GM08714 (cell line): ENCODE measurements at regions not wholly inside any gene's neighbourhood (a gene's known extent, or its start where the extent isn't known, plus 50 kb on each side); places are given as distances from the start of the nearest gene placed in this dataset.

Experiments
- H3K4me3 ChIP-seq: fragments of 200-500 bp; sonication (Bioruptor generic); 2 replicates; pipeline ENCODE4 v1.5.1; 2014; ENCODE audit warnings: mild to moderate bottlenecking, low read length, inconsistent platforms
- ZNF274 ChIP-seq: IDR thresholded peaks from 2 replicates; pipeline ENCODE4 v1.6.1; 2012; ENCODE audit warnings: mild to moderate bottlenecking, low read depth, low read length

DNA sequence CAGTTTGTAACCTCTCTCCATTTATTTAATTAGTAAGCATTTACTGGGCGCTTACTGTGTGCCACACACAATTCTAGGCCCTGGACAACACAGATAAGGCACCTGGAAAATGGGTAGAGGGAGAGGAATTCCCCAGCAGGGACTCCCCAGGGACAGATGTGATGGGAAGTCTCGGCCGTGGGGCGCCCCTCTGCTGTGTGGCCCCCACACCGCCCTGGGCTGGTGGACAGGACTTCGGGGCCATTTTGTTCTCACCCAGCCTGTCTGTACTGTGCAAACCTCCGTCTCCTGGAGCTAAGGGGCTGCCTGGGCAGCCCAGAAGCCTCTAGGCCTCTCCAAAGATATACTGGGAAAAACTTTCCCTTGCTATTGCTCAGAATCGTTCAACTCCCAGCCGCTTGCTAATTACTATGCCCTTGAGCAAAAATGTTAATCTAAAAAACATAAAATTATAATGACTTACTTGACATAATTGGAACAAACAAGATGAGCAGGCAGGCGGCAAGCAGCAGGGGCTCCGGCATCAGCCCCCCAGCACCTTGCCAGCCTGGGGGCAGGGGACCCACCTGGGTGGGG, 64.4 kb upstream of the NCOR2 start:
- no peak overlapping the region for H3K4me3 ChIP-seq
- no peak for TF ChIP-seq ZNF274

DNA sequence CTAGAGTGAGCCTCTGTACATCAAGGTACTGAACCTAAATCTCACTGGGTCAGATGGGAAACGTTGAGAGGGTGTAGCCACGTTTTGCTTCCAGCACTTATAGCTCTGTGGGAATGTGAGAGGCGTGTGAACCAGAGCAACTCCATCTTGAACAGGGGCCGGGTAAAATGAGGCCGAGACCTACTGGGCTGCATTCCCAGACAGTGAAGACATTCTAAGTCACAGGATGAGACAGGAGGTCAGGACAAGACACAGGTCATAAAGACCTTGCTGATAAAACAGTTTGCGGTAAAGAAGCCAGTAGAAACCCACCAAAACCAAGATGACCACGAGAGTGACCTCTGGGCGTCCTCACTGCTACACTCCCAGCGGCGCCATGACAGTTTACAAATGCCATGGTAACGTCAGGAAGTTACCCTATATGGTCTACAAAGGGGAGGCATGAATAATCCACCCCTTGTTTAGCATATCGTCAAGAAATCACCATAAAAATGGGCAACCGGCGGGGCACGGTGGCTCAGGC, 63.4 kb upstream of the NCOR2 start:
- TF ChIP-seq ZNF274, result no peak

DNA sequence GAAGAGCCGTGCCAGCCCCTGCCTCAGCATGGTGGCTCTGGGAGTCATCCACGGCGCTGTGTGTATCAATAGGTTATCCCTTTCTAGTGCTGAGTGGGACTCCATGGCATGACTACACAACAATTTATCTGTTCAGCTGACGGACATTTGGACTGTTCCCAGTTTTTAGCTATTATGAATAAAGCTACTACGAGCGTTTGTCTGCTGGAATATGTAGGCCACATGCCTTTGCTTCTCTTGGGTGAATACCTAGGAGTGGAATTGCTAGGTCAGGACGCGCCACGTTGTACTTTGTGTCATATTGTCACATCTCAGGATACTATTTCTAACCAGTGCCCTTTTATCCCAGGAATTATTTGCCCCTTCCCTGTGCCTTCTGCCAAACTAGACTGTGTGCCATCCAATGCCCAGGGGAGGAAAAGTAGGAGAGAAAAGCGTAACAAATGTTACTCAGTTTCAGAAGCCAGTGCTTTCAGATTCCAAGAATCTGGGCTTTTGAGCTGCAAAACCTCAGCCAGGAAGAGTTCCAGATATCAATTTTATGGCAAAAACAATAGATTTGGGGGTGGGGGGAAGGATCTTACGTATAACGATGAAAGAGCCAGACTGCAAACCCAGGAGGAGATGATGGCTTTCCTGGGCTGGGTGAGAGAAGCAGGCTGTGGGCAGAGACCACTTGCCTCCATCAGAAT, 62.5 kb upstream of the NCOR2 start:
- H3K4me3 ChIP-seq, result no peak overlapping the region
- TF ChIP-seq ZNF274, result no peak

More for the DNA sequence above, 63.4 kb upstream of the NCOR2 start:
- no peak overlapping the region for H3K4me3 ChIP-seq

DNA sequence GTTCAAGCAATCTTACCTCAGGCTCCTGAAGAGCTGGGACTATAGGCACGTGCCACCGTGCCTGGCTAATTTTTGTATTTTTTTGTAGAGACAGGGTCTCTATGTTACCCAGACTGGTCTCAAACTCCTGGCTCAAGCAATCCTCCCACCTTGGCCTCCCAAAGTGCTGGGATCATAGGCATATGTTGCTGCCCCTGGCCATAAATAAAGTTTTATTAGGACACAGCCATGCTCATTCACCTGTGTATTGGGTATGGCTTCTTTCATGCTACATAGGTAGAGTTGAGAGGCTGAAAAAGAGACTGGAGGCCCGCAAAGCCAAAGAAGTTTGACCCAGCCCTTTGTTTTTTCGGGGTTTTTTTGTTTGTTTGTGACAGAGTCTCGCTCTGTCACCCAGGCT, 61.7 kb upstream of the NCOR2 start:
- no peak for TF ChIP-seq ZNF274

DNA sequence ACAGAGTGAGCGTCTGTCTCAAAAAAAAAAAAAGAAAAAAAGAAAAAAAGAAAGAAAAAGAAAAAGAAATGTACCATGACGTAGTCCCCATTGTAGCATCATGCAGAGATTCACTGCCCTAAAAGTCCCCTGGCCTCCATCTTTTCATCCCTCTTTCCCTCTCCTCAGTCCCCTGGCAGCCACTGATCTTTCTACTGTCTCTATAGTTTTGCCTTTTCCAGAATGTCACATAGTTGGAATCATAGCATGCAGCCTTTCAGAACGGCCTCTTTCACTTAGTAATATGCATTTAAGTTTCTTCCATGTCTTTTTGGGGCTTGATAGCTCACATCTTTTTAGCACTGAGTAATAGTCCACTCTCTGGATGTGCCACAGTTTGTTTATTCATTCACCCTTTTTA, 60.5 kb upstream of the NCOR2 start:
- TF ChIP-seq ZNF274, result no peak
- no peak overlapping the region for H3K4me3 ChIP-seq

More for the DNA sequence above, 61.7 kb upstream of the NCOR2 start:
- no peak overlapping the region for H3K4me3 ChIP-seq

DNA sequence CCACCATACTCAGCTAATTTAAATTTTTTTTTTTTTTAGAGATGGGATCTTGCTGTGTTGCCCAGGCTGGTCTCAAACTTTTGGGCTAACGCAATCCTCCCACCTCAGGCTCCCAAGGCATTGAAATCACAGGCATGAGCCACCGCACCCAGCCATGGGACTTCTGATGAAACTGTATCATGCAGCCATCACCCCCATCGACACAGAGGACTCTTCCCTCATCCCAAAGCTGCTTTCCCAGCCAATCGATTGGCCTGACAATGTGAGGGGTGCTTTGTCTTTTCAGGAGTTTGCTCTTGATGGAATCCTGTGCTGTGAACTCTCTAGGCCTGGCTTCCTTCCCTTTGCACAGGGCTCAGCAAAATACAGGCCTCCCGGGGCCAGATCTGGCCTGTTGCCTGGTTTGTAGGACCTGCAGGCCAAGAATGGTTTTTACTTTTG, 59.6 kb upstream of the NCOR2 start:
- H3K4me3 ChIP-seq, result no peak overlapping the region
- no peak for TF ChIP-seq ZNF274

DNA sequence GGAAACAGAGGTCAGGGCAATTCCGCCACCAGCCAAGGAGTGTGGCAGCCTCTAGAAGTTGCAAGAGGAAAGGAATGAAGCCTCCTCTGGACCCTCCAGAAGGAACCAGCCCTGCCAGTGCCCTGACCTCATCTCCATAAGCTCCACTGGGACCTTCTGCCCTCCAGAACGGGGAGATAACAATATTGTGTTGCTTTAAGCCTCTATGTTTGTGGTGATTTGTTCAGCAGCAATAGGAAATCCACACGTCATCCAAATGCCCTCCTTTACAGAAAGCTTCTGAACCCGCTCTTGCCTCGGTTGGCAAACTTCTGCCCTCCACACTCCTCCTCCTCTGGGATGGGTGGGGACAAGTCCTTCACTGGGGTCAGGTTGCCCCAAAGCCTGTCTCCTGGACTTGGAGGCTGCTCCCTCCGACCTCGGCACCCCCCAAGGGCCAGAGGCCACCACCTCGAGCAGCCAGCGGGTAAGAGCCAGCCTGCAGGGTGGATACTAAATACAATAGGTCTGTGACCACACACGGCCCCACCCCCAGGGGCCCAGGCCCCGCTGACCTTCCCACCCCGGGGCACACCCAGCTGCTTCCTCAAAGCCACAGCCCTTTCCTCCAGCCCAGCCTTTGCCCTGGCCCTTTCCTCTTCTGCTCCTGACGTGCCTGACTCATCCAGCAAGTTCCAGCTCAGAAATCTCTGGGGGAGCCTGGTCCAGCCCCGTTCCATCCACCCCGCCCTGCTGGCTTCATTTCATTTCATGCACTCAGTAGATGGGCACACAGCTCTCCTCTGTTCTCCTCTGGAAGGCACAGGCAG, 58.7 kb upstream of the NCOR2 start:
- H3K4me3 ChIP-seq, result no peak overlapping the region
- no peak for TF ChIP-seq ZNF274

DNA sequence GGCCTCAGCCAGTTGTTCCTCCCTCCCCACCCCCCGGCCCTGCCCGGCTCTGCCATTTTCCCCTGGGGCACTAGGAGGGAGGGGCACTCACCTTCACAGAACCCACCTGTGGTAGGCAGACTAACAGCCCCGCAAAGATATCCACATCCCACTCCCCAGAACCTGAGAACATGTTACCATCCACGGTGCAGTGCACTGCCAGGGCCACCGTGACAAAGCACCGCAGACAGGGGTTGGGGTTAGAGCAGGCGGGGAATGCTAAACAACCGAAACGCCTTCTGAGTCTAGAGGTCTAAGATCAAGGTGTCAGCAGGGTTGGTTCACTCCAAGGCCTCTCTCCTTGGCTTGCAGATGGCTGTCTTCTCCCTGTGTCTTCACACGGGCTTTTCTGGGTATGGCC, 57.4 kb upstream of the NCOR2 start:
- H3K4me3 ChIP-seq, result no peak overlapping the region
- no peak for TF ChIP-seq ZNF274

DNA sequence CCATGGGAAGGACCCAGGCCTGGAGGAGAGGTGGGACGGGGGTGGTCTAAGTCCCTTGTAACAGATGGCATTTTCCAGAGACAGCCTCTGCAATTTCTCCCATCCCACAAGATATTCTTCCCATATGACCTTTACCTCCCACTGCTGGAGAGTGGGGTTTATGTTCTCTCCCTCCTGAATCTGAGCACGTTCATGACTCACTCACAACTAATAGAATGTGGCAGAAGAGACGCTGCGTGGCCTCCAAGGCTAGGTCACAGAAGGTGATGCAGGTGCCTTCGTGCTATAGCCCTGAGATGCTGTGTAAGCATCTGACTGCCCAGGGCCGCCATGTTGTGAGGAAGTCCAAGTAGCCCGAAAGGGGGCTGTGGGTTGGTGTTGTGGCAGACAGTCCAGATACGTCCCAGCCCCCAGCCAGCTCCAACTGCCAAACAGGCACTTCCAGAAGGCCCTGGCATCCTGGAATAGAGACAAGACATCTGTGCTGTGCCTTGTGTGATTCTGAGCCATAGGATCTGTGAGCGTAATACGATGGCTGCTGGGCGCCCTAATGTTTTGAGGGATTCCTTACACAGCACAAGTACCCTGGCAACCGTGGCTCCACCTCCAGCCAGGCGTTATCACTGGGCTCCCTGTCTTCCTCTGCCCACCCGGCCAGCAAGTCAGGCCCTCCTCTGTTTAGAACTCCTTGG, 56.1 kb upstream of the NCOR2 start:
- no peak for TF ChIP-seq ZNF274
- H3K4me3 ChIP-seq, result no peak overlapping the region

DNA sequence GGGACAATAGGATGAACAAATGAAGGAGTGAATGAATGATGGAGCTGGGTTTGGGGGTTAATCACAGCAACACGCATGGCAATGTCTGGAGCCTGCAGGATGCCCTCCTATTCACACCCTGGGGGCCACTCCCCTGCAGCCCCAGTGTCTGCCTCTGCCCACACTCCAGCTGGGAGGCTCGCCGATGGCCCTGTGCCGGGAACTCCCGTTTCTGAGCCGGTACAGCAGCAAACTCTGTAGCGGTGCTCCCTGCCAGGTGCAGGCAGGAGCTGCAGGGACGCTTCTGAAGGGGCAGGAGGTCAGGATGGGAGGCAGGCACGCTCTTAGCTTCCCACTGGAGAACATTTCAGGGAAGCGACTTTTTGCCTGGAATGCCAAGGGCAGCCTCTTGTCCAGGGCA, 55.4 kb upstream of the NCOR2 start:
- no peak overlapping the region for H3K4me3 ChIP-seq
- TF ChIP-seq ZNF274, result no peak

DNA sequence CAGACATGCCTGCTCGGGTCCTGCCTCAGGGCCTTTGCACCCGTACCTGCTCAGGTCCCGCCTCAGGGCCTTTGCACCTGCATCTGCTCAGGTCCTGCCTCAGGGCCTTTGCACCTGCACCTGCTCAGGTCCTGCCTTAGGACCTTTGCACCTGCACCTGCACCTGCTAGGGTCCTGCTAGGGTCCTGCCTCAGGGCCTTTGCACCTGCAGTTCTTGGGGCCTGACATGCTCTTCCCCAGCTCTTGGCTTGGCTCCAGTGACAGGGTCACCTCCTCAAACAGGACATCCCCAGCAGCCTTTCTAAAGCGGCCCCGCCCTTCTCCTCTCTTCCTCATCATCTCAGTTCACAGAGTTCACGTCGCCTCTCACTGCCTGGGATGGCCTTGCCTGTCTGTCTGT, 54.9 kb upstream of the NCOR2 start:
- no peak for TF ChIP-seq ZNF274
- H3K4me3 ChIP-seq, result no peak overlapping the region

DNA sequence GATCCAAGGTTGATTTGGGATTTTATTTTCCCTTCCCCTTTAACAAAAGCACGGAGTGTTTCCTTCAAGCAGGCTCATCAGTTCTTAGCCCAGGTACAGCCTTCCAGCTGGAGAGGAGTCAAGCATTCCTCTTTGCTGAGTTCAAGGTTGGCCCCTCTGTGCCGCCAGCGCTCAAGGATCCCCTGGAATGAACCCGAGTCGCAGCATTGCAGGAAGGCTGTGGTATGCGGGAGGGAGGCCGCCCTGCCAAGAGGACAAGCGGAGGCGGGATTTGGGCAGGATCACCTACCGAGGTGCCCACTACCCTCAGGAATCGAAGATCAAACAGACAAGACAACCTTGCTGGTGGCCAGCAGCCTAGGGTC, 53.9 kb upstream of the NCOR2 start:
- no peak overlapping the region for H3K4me3 ChIP-seq
- no peak for TF ChIP-seq ZNF274

DNA sequence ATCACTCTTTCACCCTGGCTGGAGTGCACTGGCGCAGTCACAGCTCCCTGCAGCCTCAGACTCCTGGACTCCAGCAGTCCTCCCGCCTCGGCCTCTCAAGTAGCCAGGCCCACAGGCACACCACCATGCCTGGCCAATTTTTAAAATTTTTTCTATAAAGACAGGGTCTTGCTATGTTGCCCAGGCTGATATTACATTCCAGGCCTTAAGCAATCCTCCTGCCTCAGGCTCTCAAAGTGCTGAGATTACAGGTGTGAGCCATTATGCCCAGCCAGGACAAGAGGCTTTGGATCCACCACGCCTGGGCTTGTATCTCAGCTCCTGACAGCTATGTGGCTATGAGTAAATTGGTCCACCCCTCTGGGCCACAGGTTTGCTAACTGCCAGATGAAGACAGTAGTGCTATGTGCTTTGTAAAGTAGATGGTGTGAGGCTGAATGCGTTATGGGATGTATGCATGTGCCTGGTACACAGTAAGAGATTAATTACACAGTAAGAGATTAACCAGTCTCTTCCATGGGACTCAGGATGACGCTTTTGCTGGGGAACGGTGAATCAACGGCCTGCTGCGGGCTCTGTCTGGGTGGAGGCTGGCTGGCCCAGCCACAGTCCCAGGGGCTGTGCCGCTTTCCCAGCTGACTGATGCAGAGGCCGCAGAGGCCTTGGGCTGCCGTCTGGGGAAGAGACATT, 53.3 kb upstream of the NCOR2 start:
- TF ChIP-seq ZNF274, result no peak
- no peak overlapping the region for H3K4me3 ChIP-seq

DNA sequence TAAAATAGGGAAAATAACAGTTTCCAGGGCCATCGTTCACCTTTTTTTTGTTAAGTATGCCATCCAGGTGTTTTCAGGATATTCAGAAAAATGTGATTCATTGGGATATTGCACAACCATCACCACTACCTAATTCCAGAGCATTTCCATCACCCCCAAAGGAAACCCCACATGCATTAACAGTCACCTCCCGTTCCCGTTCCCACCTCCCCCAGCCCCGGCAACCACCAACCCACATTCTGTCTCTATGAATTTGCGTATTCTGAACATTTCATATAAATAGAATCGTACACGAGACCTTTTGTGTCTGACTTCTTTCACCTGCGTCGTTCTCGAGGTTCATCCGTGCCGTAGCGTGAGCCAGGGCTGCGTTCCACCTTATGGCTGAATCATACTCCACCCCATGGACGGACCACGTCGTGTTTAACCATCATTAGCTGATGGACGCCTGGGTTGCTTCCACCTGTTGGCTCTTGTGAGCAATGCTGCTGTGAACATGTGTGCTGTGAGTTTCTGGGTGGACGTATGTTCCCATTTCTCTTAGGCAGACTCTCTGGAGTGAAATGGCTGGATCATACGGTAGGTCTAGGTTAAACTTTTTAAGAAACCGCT, 51.0 kb upstream of the NCOR2 start:
- H3K4me3 ChIP-seq, result no peak overlapping the region

More for the DNA sequence above, 51.0 kb upstream of the NCOR2 start:
- no peak for TF ChIP-seq ZNF274
